LNCaP clone FGC (cell line): ENCODE measurements at regions not wholly inside any gene's neighbourhood (a gene's known extent, or its start where the extent isn't known, plus 50 kb on each side); places are given as distances from the start of the nearest gene placed in this dataset.
"Not testable (repeated sequence)": the region's sequence is repeated elsewhere in the genome, so short reads cannot be mapped to it uniquely, and the experiment has no call there.

Source experiments
- DNase-seq: peaks from one replicate; pipeline ENCODE4 v3.0.0-alpha.2; 2011; ENCODE audit warnings: low read depth
- H3K4me3 ChIP-seq: 2 replicates; pipeline ENCODE4 v1.5.1; 2011; ENCODE audit warnings: mild to moderate bottlenecking, low read depth, low read length, control low read depth
- TF ChIP-seq, protein P1 (sequence below): IDR thresholded peaks from 2 replicates; pipeline ENCODE4 v1.5.1; 2012; ENCODE audit warnings: mild to moderate bottlenecking; ENCODE audit not compliant: control insufficient read depth, insufficient read depth; ENCODE audit errors: extremely low read depth

GRCh38 chr1:220431554-220432239, 96.2 kb upstream of the MARK1 start:
- no peak overlapping the region for H3K4me3 ChIP-seq
- TF ChIP-seq, protein P1, sequence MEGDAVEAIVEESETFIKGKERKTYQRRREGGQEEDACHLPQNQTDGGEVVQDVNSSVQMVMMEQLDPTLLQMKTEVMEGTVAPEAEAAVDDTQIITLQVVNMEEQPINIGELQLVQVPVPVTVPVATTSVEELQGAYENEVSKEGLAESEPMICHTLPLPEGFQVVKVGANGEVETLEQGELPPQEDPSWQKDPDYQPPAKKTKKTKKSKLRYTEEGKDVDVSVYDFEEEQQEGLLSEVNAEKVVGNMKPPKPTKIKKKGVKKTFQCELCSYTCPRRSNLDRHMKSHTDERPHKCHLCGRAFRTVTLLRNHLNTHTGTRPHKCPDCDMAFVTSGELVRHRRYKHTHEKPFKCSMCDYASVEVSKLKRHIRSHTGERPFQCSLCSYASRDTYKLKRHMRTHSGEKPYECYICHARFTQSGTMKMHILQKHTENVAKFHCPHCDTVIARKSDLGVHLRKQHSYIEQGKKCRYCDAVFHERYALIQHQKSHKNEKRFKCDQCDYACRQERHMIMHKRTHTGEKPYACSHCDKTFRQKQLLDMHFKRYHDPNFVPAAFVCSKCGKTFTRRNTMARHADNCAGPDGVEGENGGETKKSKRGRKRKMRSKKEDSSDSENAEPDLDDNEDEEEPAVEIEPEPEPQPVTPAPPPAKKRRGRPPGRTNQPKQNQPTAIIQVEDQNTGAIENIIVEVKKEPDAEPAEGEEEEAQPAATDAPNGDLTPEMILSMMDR: no peak
- DNase-seq: no peak

- no peak for DNase-seq
- no peak overlapping the region for H3K4me3 ChIP-seq
- TF ChIP-seq, protein P1: no peak
Observed at GRCh38 chr1:220430586-220430985, 97.3 kb upstream of the MARK1 start.

DNA sequence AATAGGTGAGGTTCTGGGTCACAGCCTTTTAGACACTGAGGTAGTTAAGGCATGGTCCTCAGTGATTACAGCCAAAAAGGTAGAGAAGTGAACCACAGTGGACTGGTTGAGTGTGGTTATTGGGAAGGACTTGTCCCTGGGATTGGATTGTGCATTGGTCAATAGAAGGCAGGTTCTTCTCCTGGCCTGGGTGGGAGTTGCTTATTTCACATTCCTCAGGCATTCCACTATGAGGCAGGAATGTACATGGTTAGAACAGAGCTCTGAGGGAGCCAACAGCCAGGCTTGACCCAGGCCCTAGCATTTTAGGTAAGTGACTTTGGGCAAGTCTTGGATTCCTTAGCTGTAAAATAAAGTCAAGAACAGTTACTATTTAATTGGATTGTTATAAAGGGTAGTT, 97.9 kb upstream of the MARK1 start:
- TF ChIP-seq, protein P1: no peak
- no peak for DNase-seq
- H3K4me3 ChIP-seq: no peak overlapping the region

DNA sequence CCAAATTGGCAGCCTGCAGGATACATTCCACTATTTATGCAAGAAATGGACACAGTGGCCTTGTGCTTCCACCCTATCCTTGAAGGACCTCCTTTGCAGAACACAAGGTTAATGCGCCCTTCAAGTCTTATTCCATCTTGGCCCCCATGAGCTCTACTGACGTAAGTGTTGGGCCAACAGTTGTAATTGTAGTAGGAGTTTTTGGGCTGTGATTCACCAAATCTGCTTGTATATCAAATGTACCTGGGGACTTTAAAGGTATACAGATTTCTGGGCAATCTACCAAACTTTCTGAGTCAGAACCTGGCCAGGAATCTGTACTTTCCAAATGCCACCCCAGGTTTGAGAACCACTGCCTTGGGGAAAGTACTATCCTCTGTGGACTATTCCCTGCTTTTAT, 100.9 kb upstream of the MARK1 start:
- TF ChIP-seq, protein P1: no peak
- peak; percentile 52 for DNase-seq
- no peak overlapping the region for H3K4me3 ChIP-seq

DNA sequence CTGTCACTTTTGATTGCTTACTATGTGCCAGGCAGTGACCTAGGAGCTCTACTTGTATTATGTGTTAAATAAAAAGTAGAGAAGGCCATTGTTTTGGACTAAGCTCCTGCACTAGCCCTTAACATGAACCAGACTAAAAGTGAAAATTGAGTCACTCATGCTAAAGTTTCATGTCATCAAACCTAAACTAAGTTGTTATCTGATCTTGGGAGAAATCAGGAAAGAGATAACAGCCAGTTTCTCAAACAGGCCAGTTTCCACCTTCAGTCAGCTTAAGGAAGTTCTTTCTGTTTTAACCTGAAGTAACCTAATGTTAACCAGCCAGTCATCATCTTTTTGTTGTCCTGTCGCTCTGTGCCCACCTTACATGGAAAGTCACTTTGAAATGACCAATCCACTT, 102.1 kb upstream of the MARK1 start:
- DNase-seq: no peak
- H3K4me3 ChIP-seq: no peak overlapping the region
- TF ChIP-seq, protein P1: no peak

GRCh38 chr1:220421508-220421907, 106.4 kb upstream of the MARK1 start:
- no peak overlapping the region for H3K4me3 ChIP-seq
- TF ChIP-seq, protein P1: no peak
- DNase-seq: no peak

GRCh38 chr1:220420726-220421125, 107.2 kb upstream of the MARK1 start:
- TF ChIP-seq, protein P1: no peak
- no peak for DNase-seq
- no peak overlapping the region for H3K4me3 ChIP-seq

DNA sequence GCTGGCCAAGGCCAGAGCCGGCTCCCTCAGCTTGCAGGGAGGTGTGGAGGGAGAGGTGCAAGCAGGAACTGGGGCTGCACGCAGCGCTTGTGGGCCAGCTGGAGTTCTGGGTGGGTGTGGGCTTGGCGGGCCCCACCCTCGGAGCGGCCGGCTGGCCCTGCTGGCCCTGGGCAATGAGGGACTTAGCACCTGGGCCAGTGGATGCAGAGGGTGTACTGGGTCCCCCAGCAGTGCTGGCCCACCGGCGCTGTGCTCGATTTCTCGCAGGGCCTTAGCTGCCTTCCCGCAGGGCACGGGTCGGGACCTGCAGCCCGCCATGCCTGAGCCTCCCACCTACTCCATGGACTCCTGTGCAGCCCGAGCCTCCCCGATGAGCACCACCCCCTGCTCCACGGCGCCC, 115.6 kb upstream of the MARK1 start:
- not testable (repeated sequence) for H3K4me3 ChIP-seq, DNase-seq
